GM21717 (cell line): ENCODE measurements at regions not wholly inside any gene's neighbourhood (a gene's known extent, or its start where the extent isn't known, plus 50 kb on each side); places are given as distances from the start of the nearest gene placed in this dataset.

Experiments
- ATAC-seq: cut with Tn5 transposase; IDR thresholded peaks from one replicate; pipeline ENCODE4 v1.9.1; 2021; ENCODE audit warnings: mild to moderate bottlenecking, moderate library complexity; ENCODE audit not compliant: unreplicated experiment

DNA sequence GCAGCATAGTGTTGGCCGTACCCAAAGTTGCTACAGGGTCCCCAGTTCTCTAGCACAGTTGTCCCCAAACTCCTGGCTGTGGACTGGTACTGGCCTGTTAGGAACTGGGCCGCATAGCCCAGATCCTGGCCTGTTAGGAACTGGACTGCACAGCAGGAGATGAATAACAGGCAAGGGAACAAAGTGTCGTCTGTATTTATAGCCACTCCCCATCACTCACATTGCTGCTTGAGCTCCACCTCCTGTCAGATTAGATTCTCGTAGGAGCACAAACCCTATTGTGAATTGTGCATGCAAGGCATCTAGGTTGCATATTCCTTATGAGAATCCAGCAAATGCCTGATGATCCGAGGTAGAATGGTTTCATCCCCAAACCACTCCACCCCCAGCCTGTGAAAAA is 604.0 kb upstream of the LMCD1 start:
- ATAC-seq, result no peak

DNA sequence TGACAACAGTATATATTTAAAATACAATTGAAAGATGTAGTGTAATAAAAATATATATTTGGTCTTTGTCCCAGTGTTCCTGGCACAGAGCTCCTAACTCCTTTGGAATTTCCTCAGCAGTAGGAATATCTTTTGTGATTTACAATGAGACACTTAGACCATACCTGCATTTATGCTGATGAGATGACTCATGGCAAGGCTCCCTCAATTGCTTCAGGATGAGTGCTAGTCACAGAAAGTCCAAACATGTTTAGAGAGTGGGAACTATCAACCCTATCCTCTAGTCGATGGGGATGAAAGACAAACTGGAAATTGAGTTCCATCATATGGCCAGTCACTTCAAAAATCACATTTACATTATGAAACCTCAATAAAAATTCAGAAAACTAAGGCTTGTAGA is 588.3 kb upstream of the LMCD1 start:
- no peak for ATAC-seq

DNA sequence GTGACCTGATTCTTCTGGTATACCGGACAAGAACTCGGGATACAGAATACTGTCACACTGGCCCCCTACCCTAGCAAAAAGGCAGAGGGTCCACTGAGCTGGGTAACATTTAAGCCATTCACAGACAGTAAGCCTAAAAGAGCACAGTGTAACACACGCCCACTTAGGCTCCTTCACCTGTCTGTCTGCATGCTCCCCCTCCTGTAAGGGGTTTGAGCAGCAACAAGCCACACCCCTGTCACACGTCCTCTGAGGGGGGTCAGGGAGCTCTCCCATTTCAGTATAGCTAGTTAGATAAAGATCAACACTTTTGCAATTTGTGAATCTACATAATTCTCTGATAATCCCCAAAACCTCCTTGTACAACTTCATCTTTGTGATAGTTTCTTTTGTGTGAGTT is 586.3 kb upstream of the LMCD1 start:
- no peak for ATAC-seq

DNA sequence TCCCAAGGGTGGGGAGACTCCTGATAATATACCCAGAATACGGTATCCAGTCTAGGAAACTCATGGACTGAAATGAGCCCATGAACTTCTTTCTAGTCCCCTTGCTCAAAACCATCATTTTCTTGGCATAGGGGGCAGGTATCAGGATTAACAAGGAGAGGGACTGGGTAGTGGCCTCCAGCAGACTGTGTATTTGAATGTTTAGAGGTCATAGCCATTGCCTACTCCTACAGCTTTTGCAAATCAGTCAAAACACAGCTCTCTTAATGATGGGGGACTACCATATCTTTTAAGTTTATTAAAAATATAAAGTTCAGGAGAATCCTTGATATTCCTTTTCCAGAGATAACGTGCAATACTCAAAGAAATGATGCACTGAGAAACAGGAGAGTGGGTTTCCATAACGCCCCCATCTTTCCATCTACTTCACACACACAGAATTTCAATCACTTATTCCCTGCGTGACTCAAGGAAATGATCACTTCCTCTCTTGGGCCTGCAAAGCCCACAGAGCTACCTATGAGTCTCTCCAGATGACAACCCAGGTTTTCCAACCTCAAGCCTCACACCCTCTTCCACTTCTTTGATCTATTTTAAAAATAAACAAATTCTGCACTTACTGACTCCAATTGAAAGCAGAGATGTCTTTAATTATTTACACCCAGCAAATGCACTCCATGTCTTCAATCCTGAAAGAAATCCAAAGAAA is 584.0 kb upstream of the LMCD1 start:
- ATAC-seq, result no peak

DNA sequence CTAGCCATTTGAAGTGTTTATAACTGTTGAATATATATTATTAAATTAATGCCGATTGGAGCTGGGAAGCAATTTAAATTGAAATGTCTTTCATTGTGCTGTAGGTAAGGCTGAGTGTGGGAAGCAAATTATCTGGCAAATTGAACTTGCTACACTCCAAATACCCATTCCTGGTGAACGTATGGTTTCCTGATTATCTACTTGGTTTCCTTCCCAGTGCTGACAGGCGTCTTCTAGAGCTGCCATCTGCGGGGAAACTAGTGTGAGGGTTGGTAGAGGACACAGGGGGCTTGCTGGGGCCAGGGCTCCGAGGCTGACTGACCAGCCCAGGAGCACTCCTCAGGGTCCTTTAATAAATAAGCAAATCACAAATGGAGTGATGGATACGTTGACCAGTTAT is 581.4 kb upstream of the LMCD1 start:
- no peak for ATAC-seq

DNA sequence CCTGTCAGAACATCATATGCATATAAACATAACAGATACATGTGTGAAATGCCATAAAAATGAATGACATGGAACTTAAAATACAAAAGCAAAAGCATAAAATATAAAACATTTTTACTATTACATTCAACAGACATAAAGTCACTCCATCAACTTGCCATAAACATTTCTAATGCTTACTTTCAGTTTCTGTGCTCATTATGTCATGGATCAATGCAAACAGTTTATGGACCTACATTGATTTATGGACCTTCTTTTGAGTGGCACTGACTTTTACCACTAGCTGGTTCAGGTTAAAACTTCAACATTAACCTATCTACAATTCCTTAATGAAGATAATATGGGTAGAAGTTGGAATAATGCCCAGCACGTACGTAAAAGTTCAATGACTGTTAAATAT is 577.4 kb upstream of the LMCD1 start:
- ATAC-seq, result no peak

DNA sequence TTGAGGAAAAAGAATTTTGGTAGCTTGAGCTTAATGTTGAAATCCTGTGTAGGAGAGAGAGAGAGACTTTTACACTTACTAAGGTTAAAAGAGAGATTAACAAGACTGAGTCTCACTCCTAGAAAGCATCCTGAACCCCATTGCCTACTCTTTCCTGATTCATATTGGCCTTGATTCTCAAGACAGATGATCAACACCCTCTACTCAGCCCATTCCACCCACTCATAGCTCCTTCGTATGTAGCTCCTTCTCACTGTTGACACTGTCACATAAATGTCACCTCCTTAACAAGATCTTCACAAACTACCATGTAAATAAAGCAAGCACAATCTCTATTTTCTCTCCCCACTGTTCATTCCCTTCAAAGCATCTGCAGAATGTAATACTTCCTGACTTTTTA is 574.6 kb upstream of the LMCD1 start:
- ATAC-seq, result no peak

DNA sequence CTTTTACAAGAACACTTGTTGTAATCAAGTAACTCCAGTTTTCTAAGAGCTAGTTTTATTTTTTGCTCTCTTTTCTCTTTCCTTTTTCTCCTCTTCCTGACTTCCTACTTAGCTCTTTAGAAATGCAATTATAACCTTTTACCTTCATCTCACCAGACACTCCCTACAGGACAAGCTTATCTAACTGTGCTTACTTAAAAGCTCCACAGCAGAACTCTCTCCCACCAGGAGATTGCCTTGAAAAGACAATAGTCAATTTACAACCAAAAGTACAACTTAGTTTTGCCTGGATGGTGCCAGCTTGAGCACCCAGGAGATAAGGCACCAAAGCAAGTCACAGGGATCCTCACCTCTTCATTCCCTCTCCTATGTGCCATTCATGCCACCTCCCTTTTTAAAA is 573.8 kb upstream of the LMCD1 start:
- no peak for ATAC-seq

DNA sequence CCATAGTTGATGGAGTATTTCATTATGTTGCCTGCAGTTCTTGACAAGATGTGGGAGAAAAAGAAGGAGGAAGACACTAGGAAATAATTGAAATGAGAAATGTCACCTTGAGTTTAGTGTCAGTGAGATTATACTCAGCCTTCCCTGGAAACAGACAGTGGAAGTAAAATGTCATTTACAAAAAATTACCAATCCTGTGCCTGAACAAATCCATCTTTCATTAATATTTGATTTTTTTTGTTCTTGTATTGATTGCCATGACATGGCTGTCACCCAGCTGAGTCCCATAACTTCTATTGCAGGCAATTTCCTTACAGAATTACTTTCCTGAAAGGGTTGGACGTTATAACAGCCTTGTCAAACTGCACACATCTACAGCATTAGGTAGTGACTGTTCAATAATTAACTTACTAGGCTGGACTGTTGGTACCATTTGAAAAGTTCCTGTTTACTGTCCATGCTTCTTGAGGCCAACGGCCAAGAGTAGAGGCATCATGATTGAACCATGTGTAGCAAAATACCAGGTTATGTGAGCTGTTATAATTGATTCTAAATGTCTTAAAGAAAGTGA is 572.2 kb upstream of the LMCD1 start:
- ATAC-seq, result no peak

DNA sequence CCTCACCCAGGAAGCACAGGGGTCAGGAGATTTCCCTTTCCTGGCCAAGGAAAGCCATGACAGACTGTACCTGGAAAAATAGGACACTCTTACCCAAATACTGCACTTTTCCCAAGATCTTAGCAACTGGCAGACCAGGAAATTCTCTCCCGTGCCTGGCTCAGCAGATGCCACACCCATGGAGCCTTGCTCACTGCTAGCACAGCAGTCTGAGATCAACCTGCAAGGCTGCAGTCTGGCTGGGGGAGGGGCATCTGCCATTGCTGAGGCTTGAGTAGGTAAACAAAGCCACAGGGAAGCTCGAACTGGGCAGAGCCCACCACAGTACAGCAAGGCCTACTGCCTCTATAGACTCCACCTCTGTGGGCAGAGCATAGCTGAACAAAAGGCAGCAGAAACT is 567.3 kb upstream of the LMCD1 start:
- ATAC-seq, result no peak

DNA sequence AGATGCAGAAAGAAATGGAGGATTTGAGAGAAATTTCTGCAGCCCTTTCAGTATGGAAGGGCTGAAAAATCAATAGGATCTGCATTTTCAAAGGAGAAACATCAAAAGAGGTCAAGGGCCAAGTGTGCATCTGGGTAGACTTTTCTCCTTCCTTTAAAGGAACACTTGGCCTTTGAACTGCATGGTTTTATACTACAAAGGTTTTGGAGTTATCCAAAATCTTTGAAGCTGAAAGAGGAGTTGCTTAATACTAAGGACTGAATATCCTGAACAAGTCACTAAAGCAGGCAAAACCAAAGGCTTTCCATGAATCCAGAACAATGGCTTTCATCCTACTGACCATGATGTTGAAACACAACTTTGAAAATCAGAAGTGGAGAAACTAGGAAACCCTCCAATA is 553.7 kb upstream of the LMCD1 start:
- no peak for ATAC-seq

DNA sequence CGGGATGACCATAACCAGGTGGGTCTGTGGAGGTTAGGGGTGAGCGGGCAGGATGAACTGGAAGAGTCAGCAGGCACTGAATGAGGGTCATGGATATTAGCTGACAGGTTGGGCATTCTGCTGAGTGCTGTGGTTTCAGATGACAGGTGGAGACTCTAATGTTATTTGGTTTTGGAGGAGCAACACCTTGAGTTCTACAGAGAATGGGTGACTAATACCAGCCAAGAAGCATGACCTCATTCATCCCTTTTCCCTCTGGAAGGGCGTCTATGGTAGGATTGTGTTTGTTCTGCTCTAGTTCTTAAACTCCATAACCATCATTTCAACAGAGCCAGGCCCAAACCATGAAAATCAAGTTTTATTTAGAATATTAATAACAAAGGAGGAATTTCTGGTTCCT is 550.7 kb upstream of the LMCD1 start:
- ATAC-seq, result no peak

DNA sequence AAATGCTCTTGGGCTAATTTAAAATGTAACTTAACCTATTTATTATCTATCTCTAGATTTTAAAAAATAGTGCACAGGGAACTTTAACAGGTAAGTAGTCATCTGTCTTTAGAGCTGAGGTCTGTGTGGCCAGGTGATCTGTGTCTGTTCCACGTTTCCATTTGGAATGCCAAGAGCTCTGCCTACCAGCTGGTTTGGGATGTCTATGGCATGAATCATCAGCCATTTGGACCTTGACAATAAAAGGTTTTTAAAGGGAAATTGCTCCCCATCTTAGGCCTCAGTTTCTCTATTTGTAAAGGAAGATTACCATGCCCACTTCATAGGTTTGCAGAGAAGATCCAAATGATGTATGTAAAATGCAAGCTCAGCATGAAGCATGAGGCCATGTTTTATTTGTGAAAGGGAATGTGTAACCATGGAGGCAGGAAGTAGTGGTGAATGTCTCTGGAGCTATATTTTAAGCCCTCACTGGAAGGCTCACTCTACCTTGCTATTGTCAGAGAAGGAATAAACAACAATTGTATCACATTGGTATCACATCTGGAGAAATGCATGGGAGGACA is 548.1 kb upstream of the LMCD1 start:
- no peak for ATAC-seq

DNA sequence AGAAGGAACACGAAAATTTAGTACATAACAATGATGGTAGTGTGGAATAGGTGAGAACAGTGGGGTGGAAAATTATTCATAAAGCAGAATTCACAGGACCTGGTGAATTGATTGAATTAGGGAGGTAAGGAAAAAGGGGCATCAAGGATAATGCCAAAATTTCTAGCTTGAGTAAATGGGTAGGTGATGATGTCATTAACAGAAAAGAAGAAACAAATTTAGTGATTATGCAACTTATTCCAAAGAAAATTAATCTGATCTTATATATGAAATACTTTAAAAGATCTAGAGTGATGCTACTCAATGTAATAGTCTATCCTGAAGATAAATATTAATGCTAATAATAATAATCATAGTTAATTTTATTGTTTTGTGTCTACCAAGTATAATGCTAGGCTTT is 544.6 kb upstream of the LMCD1 start:
- ATAC-seq, result no peak

DNA sequence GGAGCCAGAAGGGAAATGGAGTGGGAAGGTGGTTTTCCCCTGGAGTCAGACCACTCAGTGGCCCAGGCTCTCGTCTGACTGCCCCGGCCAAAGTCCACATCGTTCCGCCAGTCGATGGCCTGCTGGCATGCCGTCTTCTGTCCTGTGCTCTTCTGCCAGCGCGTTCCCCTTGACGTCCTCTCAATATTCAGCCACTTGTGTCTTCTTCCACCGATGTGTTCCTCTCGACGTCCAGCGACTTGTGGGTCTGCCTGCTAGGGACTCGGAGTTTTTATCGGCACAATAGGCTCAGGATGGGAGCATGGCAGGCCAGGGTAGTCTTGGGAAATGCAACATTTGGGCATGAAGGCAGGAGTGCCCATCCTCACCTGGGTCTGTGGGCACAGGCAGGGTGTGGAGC is 542.5 kb upstream of the LMCD1 start:
- no peak for ATAC-seq

DNA sequence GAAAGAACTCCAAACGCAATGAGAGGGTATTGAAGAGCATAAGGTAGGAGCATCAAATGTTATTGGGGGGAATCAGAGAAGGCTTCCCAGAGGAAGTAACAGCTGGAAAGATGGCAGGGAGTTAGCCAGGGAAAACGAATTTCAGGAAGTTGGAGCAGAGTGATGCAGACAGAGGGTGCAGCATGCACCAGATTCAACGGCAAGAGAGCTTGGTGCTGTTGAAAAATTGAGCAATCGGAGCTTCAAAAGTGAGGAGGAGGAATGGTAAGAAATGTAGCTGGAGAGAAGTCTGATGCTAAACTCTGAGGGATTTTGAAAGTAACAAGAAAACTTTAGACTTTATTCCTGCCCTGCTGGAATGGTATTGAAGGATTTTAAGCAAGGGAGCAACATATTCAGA is 541.0 kb upstream of the LMCD1 start:
- ATAC-seq, result no peak

DNA sequence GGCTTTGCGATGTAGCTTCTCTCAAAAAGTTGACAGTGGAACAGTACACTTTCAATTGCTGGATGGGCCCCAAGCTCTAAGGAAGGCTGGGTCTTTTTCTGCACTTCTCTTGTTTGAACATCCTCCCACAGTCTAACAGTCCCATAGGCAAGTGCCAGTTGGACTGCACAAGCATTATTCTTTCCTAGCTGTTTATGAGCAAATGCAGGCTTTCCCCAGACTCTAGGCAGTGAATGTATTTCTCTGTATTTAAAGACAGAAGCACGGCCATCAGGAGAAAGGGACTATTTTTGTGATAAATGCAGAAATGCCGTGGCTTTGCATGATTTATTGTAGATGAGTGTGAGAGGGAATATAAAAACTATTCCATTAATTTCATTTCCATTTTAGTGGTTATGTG is 539.3 kb upstream of the LMCD1 start:
- ATAC-seq, result no peak

DNA sequence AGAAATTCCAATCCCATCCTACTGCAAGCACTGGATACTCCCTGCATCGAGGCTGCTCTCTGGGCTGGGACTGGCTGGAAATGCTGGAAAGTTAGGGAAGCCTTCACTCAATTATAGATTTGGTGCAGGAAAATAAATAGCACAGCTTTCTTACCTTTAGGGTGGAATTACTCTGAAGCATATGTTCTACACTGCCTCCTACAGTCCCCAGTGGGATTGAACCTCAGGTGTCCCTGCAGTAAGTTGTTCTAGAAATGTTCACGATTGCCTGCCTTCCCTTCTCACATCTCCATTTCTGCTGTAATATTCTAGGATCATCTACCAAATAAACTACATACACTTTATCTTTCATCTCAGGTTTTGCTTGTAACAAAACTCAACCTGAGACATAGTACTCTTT is 536.7 kb upstream of the LMCD1 start:
- ATAC-seq, result no peak

DNA sequence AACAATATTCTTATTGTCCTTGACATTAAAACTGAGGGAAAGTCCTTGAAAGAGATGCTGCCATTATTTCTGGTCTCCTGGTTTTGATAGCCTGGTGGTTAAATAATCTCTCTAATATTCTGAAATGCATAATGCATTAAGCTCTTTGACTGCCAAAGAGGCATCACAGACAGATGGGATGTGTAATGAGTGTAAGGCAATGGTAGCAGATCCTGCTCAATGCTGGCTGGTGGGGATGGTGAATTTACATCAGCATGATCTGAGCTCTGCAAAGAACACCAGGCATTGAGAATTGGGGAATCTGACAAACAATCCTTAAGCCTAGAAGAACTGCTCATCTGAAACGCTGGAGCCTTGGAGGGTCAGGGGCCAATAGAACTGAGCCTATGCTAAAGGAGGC is 528.6 kb upstream of the LMCD1 start:
- ATAC-seq, result no peak

DNA sequence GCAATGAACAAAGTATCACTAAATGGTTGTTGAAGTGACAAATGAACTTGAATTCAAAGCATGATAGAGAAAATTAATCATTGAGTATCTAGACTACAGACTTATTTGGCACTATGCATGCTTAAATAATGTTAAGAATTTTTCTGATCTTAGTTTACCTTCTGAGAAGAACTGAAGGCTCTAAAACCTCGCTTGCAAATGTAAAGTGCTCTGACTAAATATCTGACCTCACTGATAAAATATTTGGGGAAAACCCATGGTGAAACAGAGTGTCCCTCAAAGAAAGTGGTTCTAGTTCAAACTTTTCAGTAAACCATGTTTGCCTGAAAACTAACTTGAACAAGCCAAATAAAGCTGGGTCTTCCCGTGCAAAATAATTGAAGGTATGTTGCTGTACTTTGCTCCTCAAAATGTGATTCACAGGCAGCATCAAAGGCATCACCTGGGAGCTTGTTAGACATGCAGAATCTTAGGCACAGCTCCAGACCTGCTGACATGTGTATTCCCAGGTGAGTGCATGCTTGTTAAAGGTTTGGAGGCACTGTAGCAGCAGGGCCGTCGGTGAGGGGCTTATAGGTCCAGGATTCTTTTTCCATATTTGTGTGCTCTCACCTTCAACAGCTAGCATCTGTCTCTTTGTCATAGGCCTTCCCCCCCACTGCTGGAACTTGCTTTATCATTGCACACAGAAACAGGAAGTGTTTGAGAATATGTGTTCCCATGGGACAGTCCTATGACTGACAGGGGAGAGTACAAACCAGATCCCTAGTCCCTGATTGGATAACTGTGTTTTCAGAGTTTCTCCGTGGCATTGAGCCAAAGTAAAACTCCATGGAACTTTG is 524.2 kb upstream of the LMCD1 start:
- peak; percentile 50 for ATAC-seq

DNA sequence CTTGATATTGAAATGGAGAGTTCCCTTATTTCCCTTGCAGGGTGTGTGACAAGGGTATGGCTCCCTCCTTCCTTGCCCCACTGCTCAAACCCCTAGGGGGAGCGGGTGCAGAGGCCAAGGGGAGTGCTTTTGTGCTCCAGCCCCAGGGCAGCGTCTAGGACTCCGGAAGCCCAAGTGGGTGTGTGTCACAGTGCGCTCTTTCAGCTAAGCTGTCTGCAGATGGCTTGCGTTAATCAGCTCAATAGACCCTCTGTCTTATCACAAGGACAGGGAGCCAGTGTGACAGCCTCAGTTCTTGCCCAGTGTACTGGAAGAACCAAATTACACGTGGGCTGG is 523.6 kb upstream of the LMCD1 start:
- ATAC-seq, result no peak

DNA sequence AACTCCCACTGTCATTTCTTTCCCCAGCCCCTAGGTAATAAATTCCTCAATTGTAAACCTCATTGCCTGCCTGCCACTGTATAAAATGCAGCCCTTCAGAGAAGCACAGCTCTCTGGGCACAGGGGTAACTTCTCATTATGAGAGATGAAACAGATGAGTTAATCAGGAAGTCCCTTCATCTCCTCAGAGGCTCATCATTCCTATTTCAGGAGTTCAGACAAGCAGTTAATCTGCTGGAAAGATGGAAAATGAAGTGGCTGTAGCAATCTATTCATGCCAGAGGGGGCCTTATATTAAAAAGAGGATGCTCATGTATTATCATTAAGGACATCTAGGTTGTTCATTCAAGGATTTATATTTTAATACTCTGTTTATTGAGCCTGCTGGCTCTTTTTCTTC is 519.5 kb upstream of the LMCD1 start:
- ATAC-seq, result no peak
